ENCODE measurements at regions not wholly inside any gene's neighbourhood (a gene's known extent, or its start where the extent isn't known, plus 50 kb on each side); places are given as distances from the start of the nearest gene placed in this dataset.

GRCh38 chr14:98010784-98011183 lies 1213.6 kb downstream of the VRK1 start:
- DNase-seq (ENCODE audit: low read depth) = no peak
- no peak for TF ChIP-seq CTCF (conservative IDR thresholded peaks at IDR 0.05; ENCODE audit: low read depth, low read length)
- no peak overlapping the region for H3K4me3 ChIP-seq (ENCODE audit: low read depth, low read length)

GRCh38 chr14:98014851-98015615 lies 1217.9 kb downstream of the VRK1 start:
- TF ChIP-seq CTCF (conservative IDR thresholded peaks at IDR 0.05; ENCODE audit: low read depth, low read length) = no peak
- DNase-seq (ENCODE audit: low read depth) = no peak
- H3K4me3 ChIP-seq (ENCODE audit: low read depth, low read length) = no peak overlapping the region

GRCh38 chr14:98015921-98016320 lies 1218.7 kb downstream of the VRK1 start:
- no peak overlapping the region for H3K4me3 ChIP-seq (ENCODE audit: low read depth, low read length)
- no peak for DNase-seq (ENCODE audit: low read depth)
- no peak for TF ChIP-seq CTCF (conservative IDR thresholded peaks at IDR 0.05; ENCODE audit: low read depth, low read length)

- H3K4me3 ChIP-seq (ENCODE audit: low read depth, low read length) = no peak overlapping the region
- DNase-seq (ENCODE audit: low read depth) = no peak
- no peak for TF ChIP-seq CTCF (conservative IDR thresholded peaks at IDR 0.05; ENCODE audit: low read depth, low read length)
Measured at GRCh38 chr14:98018628-98019027, 1221.4 kb downstream of the VRK1 start.

- no peak for TF ChIP-seq CTCF (conservative IDR thresholded peaks at IDR 0.05; ENCODE audit: low read depth, low read length)
- no peak for DNase-seq (ENCODE audit: low read depth)
- H3K4me3 ChIP-seq (ENCODE audit: low read depth, low read length) = no peak overlapping the region
Measured at GRCh38 chr14:98022541-98023520, 1225.6 kb downstream of the VRK1 start.

- no peak for TF ChIP-seq CTCF (conservative IDR thresholded peaks at IDR 0.05; ENCODE audit: low read depth, low read length)
- no peak for DNase-seq (ENCODE audit: low read depth)
- no peak overlapping the region for H3K4me3 ChIP-seq (ENCODE audit: low read depth, low read length)
Measured at GRCh38 chr14:98028162-98028561, 1231.0 kb downstream of the VRK1 start.

Measured in choroid plexus epithelial cell (primary cell).